Endometrial microvascular endothelial cells (primary cell): ENCODE measurements at regions not wholly inside any gene's neighbourhood (a gene's known extent, or its start where the extent isn't known, plus 50 kb on each side); places are given as distances from the start of the nearest gene placed in this dataset.
"Not testable (repeated sequence)": the region's sequence is repeated elsewhere in the genome, so short reads cannot be mapped to it uniquely, and the experiment has no call there.

Experiments used
- in situ Hi-C: cut with HindIII; loops from 2 replicates; pipeline ENCODE4 v1.10.0; 2017; ENCODE audit warnings: low sequenced_read_pairs, low pct_unique_long_range_greater_than_20kb; ENCODE audit errors: inconsistent ontology term

DNA sequence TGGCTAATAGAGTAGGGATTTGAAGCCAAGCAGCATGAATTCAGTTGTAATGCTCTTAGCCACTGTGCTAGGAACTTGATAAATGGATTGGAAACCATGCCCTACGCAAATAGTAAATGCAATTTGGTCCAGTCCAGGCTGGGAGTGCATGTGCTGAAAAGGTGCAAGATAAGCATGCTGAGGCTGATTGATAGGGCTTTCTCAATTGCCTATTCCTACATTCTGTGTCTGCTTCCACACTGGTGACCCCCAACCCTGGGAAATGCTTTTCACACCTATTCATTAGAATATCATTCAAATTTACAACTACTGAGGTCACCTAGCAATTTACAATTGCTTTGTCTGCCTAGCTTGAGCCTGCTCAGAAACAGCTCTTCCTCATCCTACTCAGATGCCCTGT lies 84.7 kb upstream of the SLC25A36 start:
- in situ Hi-C loops = loop anchor here (25.0 kb wide), 1 partner anchor 1420 kb away; no protein-coding TSS in a partner anchor

DNA sequence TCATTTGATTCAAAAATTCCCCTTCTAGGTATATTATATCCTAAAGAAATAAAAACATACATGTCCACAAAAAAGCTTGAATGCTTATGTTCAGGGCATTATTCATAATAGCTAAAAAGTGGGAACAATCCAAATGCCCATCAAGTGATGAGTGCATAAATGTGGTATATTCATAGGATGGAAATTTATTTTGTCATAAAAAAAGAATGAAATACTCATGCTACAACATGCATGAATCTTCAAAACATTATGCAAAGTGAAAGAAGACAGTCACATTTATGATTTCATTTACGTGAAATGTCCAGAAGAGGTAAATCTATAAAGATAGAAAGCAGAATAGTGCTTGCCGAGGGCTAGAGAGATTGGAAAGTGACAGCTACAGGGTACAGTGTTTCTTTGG lies 83.6 kb upstream of the SLC25A36 start:
- in situ Hi-C loops = loop anchor here (25.0 kb wide), 1 partner anchor 1421 kb away; no protein-coding TSS in a partner anchor

DNA sequence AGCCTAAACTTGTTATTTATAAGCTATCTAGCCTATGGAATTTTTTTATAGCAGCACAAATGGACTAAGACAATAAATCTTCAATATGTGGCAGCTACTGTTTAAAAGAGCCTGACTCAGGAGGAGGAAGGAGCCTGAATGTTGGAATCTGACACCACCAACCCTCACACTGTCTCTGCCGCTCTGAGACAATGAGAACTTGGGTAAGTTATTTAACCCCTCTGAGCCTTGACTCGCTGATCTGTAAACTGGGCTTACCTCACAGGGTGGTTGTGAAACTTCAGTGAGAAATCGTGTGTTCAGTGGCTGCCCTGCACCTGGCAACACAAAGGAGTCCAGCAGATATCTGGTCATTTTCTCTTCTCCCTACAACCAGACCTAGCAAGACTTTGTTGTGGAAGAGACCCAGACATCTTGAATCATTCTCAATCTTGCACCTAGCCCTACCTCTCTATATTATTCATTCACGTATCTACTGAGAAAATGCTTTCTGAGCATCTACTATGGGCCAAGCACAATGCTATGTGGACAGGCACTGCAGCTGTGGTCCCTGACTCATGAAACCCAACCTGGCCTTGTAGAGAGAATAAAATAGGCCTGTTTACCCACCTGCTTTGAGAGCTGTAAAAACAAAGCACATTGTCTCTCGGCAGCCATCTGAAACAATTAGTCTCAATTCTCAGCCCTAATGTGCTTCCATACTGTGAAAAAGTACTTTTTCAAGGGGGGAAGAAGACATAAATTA lies 81.9 kb upstream of the SLC25A36 start:
- in situ Hi-C loops = loop anchor here (25.0 kb wide), 1 partner anchor 1422 kb away; no protein-coding TSS in a partner anchor

DNA sequence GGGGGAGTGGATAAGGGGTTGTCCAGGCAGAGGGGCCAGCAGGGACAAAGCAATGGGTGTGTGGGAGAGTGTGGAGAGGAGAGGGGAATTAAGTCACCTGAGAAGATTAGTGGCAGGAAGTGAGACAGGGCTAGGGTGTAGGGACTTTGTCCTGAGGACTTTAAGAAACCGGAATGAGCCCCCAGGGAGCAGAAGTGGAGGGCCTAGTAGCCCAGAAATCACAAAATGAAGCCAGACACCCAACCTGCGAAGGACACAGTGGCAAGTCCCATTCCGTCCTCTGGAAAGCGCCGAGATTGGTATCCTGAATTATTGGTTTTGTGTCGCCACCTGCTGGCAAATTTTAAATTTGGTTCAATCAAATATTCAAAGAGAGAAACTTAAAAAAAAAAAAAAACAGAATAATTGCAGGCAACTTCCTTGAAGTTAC lies 78.0 kb upstream of the SLC25A36 start:
- in situ Hi-C loops = loop anchor here (25.0 kb wide), 1 partner anchor 1426 kb away; no protein-coding TSS in a partner anchor

DNA sequence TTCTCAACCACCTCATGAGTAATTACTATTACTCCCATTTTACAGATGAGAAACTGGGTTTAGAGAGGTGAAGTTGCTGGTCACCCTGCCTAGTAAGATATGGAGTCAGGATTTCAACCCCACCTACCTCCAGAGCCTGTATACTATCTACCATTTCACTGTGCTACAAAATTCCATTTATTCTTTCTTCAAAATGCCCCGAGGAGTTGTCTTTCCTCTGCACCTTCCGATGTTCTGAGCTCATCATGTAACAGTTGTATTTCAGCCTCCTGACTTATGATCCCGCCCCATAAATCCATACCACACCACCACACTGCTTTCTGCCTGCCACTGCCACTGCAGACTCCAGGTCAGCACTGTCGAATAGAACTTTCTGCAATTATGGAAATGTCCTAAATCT lies 71.3 kb upstream of the SLC25A36 start:
- in situ Hi-C loops = loop anchor here (25.0 kb wide), 1 partner anchor 1433 kb away; no protein-coding TSS in a partner anchor

DNA sequence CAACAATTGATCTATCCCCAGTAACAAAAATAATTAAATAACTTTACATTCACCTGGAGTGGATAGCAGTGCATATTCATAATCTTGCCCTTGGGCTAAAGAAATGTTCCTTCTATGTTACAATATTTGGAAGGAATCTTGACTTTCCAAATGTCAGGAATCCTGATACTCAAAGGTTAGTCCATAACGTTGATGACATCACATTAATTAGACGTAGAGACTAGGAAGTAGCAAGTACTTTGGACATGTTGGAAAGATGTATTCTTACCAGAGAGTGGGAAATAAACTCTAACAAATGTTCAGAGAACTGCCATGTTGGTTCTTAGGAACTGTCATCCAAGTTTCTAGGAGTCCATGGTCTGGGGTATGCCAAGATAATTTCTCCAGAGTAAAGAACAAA lies 70.6 kb upstream of the SLC25A36 start:
- in situ Hi-C loops = loop anchor here (25.0 kb wide), 1 partner anchor 1434 kb away; no protein-coding TSS in a partner anchor

DNA sequence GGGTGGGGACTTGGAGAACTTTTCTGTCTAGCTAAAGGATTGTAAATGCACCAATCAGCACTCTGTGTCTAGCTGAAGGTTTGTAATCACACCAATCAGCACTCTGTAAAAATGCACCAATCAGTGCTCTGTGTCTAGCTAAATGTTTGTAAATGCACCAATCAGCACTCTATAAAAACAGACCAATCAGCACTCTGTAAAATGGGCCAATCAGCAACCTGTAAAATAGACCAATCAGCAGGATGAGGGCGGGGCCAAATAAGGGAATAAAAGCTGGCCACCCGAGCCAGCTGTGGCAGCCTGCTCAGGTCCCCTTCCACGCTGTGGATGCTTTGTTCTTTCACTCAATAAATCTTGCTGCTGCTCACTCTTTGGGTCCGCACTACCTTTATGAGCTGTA lies 69.5 kb upstream of the SLC25A36 start:
- in situ Hi-C loops = loop anchor here (25.0 kb wide), 1 partner anchor 1435 kb away; no protein-coding TSS in a partner anchor

DNA sequence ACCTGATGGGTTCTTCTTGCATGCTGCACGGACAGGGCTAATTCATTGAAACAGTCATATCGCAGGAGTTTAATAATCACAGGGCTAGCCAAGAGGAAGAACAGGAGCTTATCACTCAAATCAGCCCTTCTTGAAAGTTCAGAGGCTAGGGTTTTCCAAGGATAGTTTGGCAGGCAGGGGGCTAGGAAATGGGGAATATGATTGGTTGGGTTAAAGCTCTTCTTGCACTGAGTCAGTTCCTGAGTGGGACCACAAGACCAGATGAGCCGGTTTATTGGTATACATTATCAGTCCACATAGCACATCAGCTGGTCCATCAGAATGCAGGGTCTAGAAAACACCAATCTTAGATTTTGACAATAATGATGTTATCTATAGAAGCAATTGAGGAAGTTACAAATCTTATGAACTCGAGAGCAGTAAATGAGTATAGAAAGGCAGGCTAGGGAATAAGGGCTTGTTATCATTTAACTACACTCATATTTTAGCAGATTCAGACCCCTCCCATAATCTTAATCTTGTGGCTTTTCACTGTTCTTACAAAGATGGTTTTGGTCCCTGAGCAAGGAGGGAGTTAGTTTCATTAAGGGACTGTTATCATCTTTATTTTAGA lies 58.1 kb upstream of the SLC25A36 start:
- in situ Hi-C loops = no loop called here

DNA sequence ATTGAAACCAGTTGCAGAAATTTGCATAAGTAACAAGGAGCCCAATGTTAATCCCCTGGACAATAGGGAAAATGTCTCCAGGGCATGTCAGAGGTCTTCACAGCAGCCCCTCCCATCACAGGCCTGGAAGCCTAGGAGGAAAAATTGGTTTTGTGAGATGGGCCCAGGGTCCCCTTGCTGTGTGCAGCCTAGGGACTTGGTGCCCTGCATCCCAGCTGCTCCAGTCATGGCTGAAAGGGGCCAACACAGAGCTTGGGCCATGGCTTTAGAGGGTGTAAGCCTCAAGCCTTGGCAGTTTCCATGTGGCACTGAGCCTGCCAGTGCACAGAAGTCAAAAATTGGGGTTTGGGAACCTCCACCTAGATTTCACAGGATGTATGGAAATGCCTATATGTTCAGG lies 55.9 kb upstream of the SLC25A36 start:
- in situ Hi-C loops = not testable (repeated sequence)
